Ovary (tissue), 3 donors: ENCODE measurements at regions not wholly inside any gene's neighbourhood (a gene's known extent, or its start where the extent isn't known, plus 50 kb on each side); places are given as distances from the start of the nearest gene placed in this dataset.

Source experiments
- CTCF ChIP-seq, 3 donors: fragments of 450-650 bp in 2 of 3; fragments of 200-600 bp in 1 of 3; IDR thresholded peaks; one replicate each; pipeline versions ENCODE4 v1.5.1 to v1.8.0; 2016 to 2022; ENCODE audit warnings: antibody characterized with exemption in 3 of 3, mild to moderate bottlenecking in 1 of 3
- EP300 ChIP-seq: sonication (generic); formaldehyde crosslinking; IDR thresholded peaks from one replicate; pipeline ENCODE4 v1.6.1; 2017; ENCODE audit warnings: antibody characterized with exemption
- POLR2A ChIP-seq: fragments of 450-650 bp; IDR thresholded peaks from one replicate; pipeline ENCODE4 v1.6.1; 2017; ENCODE audit warnings: antibody characterized with exemption, mild to moderate bottlenecking, moderate library complexity
- donor health status: DM: no; HTN: no; CAD: no.

- TF ChIP-seq CTCF (IDR thresholded peaks at IDR 0.05) = no peak
- TF ChIP-seq POLR2A = no peak
- no peak for TF ChIP-seq EP300
Observed at GRCh38 chr7:42734568-42734967, 177.3 kb downstream of the C7orf25 start.
